SK-N-SH (cell line): ENCODE measurements at regions not wholly inside any gene's neighbourhood (a gene's known extent, or its start where the extent isn't known, plus 50 kb on each side); places are given as distances from the start of the nearest gene placed in this dataset.

Experiments used
- CTCF ChIA-PET: fragments of 300-600, 350-600 bp; formaldehyde crosslinking; extraction: SDS; loops from one replicate; lab custom pipeline; 2021; lab: Yijun Ruan, JAX
- POLR2A ChIA-PET: fragments of 350-600 bp; sonication (Branson Sonifier 250); formaldehyde crosslinking; extraction: SDS; loops from one replicate; lab custom pipeline; 2020; ENCODE audit warnings: antibody characterized with exemption, inconsistent platforms; lab: Yijun Ruan, JAX
- DNase-seq: peaks from one replicate; pipeline ENCODE4 v3.0.0; 2012
- H2AFZ ChIP-seq: fragments of 200-600 bp; sonication (generic); 2 replicates; pipeline ENCODE4 v1.8.1; 2016; ENCODE audit warnings: antibody characterized with exemption, mild to moderate bottlenecking, low read depth
- H3F3A ChIP-seq: fragments of 200-600 bp; sonication (generic); replicated peaks from 2 replicates; pipeline ENCODE3; 2016; ENCODE audit warnings: antibody characterized with exemption, mild to moderate bottlenecking; ENCODE audit not compliant: insufficient read depth
- H3K27ac ChIP-seq, 2 experiments: fragments of 200-500 bp in 1 of 2; fragments of 200-600 bp in 1 of 2; sonication (Bioruptor generic) in 1 of 2; sonication (generic), shearing (Covaris generic) in 1 of 2; 2 replicates each; pipeline versions ENCODE4 v1.5.1 to v1.6.1; 2014 to 2016; ENCODE audit warnings: low read depth in 2 of 2, inconsistent platforms in 1 of 2, low read length in 1 of 2, mild to moderate bottlenecking in 1 of 2, mixed read lengths in 1 of 2
- H3K27me3 ChIP-seq: fragments of 200-600 bp; sonication (generic), shearing (Covaris generic); 2 replicates; pipeline ENCODE4 v1.6.1; 2016; ENCODE audit warnings: mixed run types; ENCODE audit not compliant: insufficient read depth
- H3K36me3 ChIP-seq, 2 experiments: fragments of 200-500 bp in 1 of 2; fragments of 200-600 bp in 1 of 2; sonication (Bioruptor generic) in 1 of 2; sonication (generic) in 1 of 2; replicated peaks in 1 of 2; 2 replicates each; pipeline versions ENCODE3 to v1.5.1; 2014 to 2016; ENCODE audit warnings: low read length in 1 of 2, mild to moderate bottlenecking in 1 of 2; ENCODE audit not compliant: insufficient read depth in 2 of 2, control insufficient read depth in 1 of 2
- H3K4me1 ChIP-seq, 2 experiments: fragments of 200-500 bp in 1 of 2; fragments of 200-600 bp in 1 of 2; sonication (Bioruptor generic) in 1 of 2; sonication (generic), shearing (Covaris generic) in 1 of 2; 2 replicates each; pipeline versions ENCODE4 v1.5.1 to v1.6.1; 2014 to 2016; ENCODE audit warnings: low read depth in 1 of 2, low read length in 1 of 2, mixed run types in 1 of 2; ENCODE audit not compliant: insufficient read depth in 2 of 2, control insufficient read depth in 1 of 2
- H3K4me2 ChIP-seq: fragments of 200-600 bp; sonication (generic), shearing (Covaris generic); 2 replicates; pipeline ENCODE4 v1.6.1; 2017; ENCODE audit warnings: mixed run types
- H3K4me3 ChIP-seq, 2 experiments: fragments of 200-500 bp in 1 of 2; fragments of 200-600 bp in 1 of 2; sonication (Bioruptor generic) in 1 of 2; sonication (generic), shearing (Covaris generic) in 1 of 2; 2 replicates each; pipeline versions ENCODE4 v1.5.1 to v1.8.1; 2014 to 2016; ENCODE audit warnings: low read depth in 2 of 2, inconsistent platforms in 1 of 2, low read length in 1 of 2, mild to moderate bottlenecking in 1 of 2, mixed read lengths in 1 of 2, moderate library complexity in 1 of 2
- H3K79me2 ChIP-seq: fragments of 200-600 bp; sonication (generic); 2 replicates; pipeline ENCODE4 v1.8.1; 2017; ENCODE audit warnings: mild to moderate bottlenecking; ENCODE audit not compliant: insufficient read depth
- H3K9ac ChIP-seq: fragments of 200-600 bp; sonication (generic); 2 replicates; pipeline ENCODE4 v1.6.1; 2017; ENCODE audit warnings: mixed run types
- H3K9me2 ChIP-seq: fragments of 200-600 bp; sonication (generic); 2 replicates; pipeline ENCODE4 v1.6.1; 2017; ENCODE audit warnings: mixed run types
- H3K9me3 ChIP-seq: fragments of 200-600 bp; sonication (generic); 2 replicates; pipeline ENCODE4 v1.6.1; 2017; ENCODE audit warnings: mixed run types, mild to moderate bottlenecking, moderate library complexity
- H4K20me1 ChIP-seq: fragments of 200-600 bp; sonication (generic); 2 replicates; pipeline ENCODE4 v1.6.1; 2017; ENCODE audit warnings: mild to moderate bottlenecking, mixed run types; ENCODE audit not compliant: insufficient read depth
- CTCF ChIP-seq: fragments of 200-600 bp; sonication (generic); IDR thresholded peaks from 2 replicates; pipeline ENCODE4 v1.6.1; 2017; ENCODE audit warnings: antibody characterized with exemption, mild to moderate bottlenecking, moderate library complexity
- EP300 ChIP-seq, 2 experiments: IDR thresholded peaks; 2 replicates each; pipeline versions ENCODE4 v1.4.0 to v1.6.1; 2012; ENCODE audit warnings: borderline replicate concordance in 1 of 2, low read depth in 1 of 2, low read length in 1 of 2
- FOSL2 ChIP-seq: IDR thresholded peaks from 2 replicates; pipeline ENCODE4 v1.4.0; 2012; ENCODE audit warnings: low read depth, mild to moderate bottlenecking, moderate library complexity, borderline replicate concordance
- FOXM1 ChIP-seq: IDR thresholded peaks from 2 replicates; pipeline ENCODE4 v1.4.0; 2012; ENCODE audit warnings: low read depth, mild to moderate bottlenecking
- IRF3 ChIP-seq: fragments of 150-350 bp; IDR thresholded peaks from 2 replicates; pipeline ENCODE4 v1.6.1; 2016; ENCODE audit warnings: mild to moderate bottlenecking, low read depth, low read length
- POLR2AphosphoS5 ChIP-seq: IDR thresholded peaks from 2 replicates; pipeline ENCODE4 v1.6.1; 2012; ENCODE audit warnings: low read depth, low read length
- RAD21 ChIP-seq: IDR thresholded peaks from 2 replicates; pipeline ENCODE4 v1.6.1; 2012; ENCODE audit warnings: mild to moderate bottlenecking, low read length
- SIN3A ChIP-seq: IDR thresholded peaks from 2 replicates; pipeline ENCODE4 v1.6.1; 2012; ENCODE audit warnings: low read depth, mild to moderate bottlenecking, low read length, moderate library complexity, borderline replicate concordance
- SMC3 ChIP-seq: IDR thresholded peaks from 2 replicates; pipeline ENCODE4 v1.6.1; 2012; ENCODE audit warnings: low read depth, low read length, improper control_type of control experiment
- WGBS: methylation state at CpG from one replicate; pipeline ENCODE4 v1.1.6; 2017; ENCODE audit warnings: low lambda C conversion rate; 5-methylcytosine and 5-hydroxymethylcytosine counted together

- Histone ChIP-seq H3K27me3 (no peaks in the 10 kb centered on the region), H3K27ac (no peak overlapping the region; a peak in 1 of 4 replicates), H3K4me3 (no peak overlapping the region), H3K9me2 (no peaks in the 10 kb centered on the region), H3K79me2 (no peaks in the 10 kb centered on the region), H2AFZ (no peak overlapping the region), H3K36me3 (no peaks in the 10 kb centered on the region), H3K9me3 (no peaks in the 10 kb centered on the region), H3K4me2 (no peak overlapping the region), H3F3A (no peaks in the 10 kb centered on the region), H3K9ac (no peak overlapping the region), H4K20me1 (no peaks in the 10 kb centered on the region), H3K4me1 (no peaks in the 10 kb centered on the region; a peak in 1 of 4 replicates)
- WGBS, result 53% methylated on average over 3 of the region's 3 CpGs
- peak; percentile 25 for DNase-seq
- POLR2A ChIA-PET, result no interaction called here
- CTCF ChIA-PET, result interaction anchor here (0.7 to 2.9 kb wide), 26 partner anchors 10 to 911 kb away, joined by 3 to 11 read pairs (median 4); no protein-coding TSS in a partner anchor
- TF ChIP-seq EP300 (IDR thresholded peaks at IDR 0.05; ENCODE audit: borderline replicate concordance in 1 of 2, low read depth in 1 of 2, low read length in 1 of 2) (no peak), CTCF (peak; percentile 83), RAD21 (peak; percentile 99), SMC3 (peak; percentile 98)
Observed at GRCh38 chr5:164475339-164475977, 970.0 kb downstream of the MAT2B start.

GRCh38 chr5:164481270-164481669 is 975.9 kb downstream of the MAT2B start:
- Histone ChIP-seq H4K20me1 (no peaks in the 10 kb centered on the region), H3K4me2 (no peak overlapping the region), H3K9me3 (no peaks in the 10 kb centered on the region)
- no peak for TF ChIP-seq SMC3
- no peak for TF ChIP-seq RAD21
- TF ChIP-seq FOXM1, result no peak
- TF ChIP-seq FOSL2, result no peak
- no peak for TF ChIP-seq IRF3
- no peak for TF ChIP-seq POLR2AphosphoS5
- no peak for TF ChIP-seq SIN3A
- TF ChIP-seq, all 33 proteins: peak for 0
- H3K27me3 ChIP-seq, result no peaks in the 10 kb centered on the region
- H3K4me3 ChIP-seq, result no peak overlapping the region
- no peak overlapping the region for H2AFZ ChIP-seq
- POLR2A ChIA-PET, result no interaction called here
- no peaks in the 10 kb centered on the region for H3K4me1 ChIP-seq
- no peaks in the 10 kb centered on the region for H3K36me3 ChIP-seq
- no peaks in the 10 kb centered on the region for H3K79me2 ChIP-seq
- DNase-seq, result no peak
- H3K9ac ChIP-seq, result no peak overlapping the region
- H3F3A ChIP-seq, result no peaks in the 10 kb centered on the region
- H3K27ac ChIP-seq, result no peak overlapping the region
- WGBS, result 58% methylated on average over 3 of the region's 3 CpGs
- H3K9me2 ChIP-seq, result no peaks in the 10 kb centered on the region
- CTCF ChIA-PET, result interaction anchor here (1.5 kb wide), 1 partner anchor 23 kb away, joined by 3 read pairs; no protein-coding TSS in a partner anchor
